D341Med (cell line): ENCODE measurements at regions not wholly inside any gene's neighbourhood (a gene's known extent, or its start where the extent isn't known, plus 50 kb on each side); places are given as distances from the start of the nearest gene placed in this dataset.
"Not testable (repeated sequence)": the region's sequence is repeated elsewhere in the genome, so short reads cannot be mapped to it uniquely, and the experiment has no call there.

Source experiments
- DNase-seq: peaks from one replicate; pipeline ENCODE4 v3.0.0; 2012; ENCODE audit warnings: low spot score

- DNase-seq: no peak
Observed at GRCh38 chr21:33993286-33994231, 78.0 kb upstream of the ATP5PO start.

GRCh38 chr21:33992412-33992811, 76.8 kb upstream of the ATP5PO start:
- DNase-seq: not testable (repeated sequence)

DNA sequence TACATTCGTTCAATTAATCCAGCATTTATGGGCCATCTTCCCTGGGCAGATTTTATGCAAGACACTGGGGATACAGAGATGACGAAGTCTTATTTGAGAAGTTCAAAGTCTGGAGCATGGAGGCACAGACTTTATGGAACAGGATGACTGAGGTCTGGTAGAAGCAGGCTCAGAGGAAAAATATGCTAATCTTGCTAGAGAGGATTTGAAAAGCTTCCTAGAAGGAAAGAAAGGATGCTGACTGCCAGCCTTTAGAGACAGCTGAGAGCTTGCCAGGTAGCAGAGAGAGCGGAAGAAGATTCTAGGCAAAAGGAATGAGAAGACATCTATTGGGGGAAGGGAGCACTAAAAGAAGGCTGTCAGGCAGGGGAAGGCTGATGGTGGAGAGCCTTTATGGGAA, 75.5 kb upstream of the ATP5PO start:
- no peak for DNase-seq

- no peak for DNase-seq
Observed at GRCh38 chr21:33989440-33989839, 73.8 kb upstream of the ATP5PO start.

- DNase-seq: no peak
Observed at GRCh38 chr21:33988237-33989017, 72.8 kb upstream of the ATP5PO start.

DNA sequence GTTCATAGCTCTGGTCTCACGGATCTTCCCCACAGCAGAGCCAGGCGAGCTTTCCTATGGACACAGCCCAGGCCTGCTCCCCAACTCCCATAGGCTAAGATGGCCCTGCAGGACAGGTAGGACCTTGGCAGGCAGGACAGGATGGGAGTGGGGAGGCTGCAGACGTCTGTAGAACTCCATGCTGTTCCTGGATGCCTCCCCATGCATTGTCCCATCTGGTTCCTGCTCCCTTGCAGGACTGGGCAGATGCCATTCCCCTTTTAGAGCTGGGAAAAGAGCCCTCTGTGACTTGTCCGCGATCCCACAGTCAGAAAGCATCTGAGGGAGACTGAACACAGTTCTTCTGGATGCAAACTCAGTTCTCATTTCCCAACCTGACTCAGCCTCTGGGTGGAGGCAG, 71.9 kb upstream of the ATP5PO start:
- no peak for DNase-seq

- no peak for DNase-seq
Observed at GRCh38 chr21:33985117-33986050, 69.8 kb upstream of the ATP5PO start.

GRCh38 chr21:33984021-33984481, 68.4 kb upstream of the ATP5PO start:
- no peak for DNase-seq

GRCh38 chr21:33981391-33982101, 65.9 kb upstream of the ATP5PO start:
- no peak for DNase-seq

DNA sequence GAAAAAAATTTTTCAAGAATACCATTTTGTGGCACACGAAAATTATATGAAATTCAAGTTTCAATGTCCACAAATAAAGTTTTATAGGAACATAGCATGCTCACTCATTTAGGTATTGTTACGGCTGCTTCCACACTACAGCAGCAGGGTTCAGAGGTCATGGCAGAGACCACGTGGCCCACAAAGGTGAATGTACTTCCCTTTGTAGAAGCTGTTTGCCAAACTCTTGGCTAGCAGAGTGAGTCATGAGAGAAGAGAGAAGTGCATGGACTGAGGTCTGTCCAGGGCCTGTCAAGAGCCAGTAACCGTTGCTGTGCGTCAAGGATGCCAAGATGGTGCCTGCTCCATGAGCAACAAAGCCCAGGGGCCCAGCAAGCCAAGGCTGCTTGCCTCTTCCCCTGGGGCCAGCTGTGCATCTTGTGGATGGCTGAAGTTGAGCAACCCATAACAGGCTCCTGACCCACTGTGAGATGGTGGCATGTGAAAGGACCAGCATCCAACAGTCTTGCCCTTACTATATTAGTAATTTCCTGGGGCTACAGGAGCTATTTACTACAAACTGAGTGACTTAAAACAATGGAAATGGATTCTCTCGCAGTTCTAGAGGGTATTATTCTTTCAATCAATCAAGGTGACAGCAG, 64.8 kb upstream of the ATP5PO start:
- DNase-seq: no peak

GRCh38 chr21:33978585-33978984, 63.0 kb upstream of the ATP5PO start:
- DNase-seq: no peak

DNA sequence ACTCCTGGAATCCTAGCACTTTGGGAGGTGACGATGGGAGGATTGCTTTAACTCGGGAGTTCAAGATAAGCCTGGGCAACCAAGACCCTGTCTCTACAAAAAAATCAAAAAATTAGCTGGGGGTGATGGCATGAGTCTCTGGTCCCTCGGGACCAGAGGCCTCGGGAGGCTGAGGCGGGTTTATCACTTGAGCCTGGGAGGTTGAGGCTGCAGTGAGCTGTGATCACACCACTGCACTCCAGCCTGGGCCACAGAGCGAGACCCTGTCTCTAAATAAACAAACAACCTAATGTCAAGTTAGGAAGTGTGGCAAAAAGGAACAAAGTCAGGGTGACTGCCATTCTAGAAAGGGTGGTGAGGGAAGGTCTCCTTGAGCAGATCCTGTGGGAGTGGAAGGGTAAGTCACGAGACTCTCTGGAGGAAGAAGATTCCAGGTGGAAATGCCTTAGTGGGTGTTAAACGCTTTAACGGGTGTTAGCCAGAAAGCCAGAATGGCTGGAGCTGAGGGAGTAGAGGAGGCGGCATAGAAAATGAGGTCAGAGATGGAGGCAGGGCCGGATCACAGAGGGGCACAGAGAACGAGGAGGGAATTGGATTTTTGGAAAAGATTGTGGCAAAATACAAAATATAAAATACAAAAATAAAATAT, 62.2 kb upstream of the ATP5PO start:
- DNase-seq: no peak

GRCh38 chr21:33977017-33977720, 61.6 kb upstream of the ATP5PO start:
- no peak for DNase-seq

DNA sequence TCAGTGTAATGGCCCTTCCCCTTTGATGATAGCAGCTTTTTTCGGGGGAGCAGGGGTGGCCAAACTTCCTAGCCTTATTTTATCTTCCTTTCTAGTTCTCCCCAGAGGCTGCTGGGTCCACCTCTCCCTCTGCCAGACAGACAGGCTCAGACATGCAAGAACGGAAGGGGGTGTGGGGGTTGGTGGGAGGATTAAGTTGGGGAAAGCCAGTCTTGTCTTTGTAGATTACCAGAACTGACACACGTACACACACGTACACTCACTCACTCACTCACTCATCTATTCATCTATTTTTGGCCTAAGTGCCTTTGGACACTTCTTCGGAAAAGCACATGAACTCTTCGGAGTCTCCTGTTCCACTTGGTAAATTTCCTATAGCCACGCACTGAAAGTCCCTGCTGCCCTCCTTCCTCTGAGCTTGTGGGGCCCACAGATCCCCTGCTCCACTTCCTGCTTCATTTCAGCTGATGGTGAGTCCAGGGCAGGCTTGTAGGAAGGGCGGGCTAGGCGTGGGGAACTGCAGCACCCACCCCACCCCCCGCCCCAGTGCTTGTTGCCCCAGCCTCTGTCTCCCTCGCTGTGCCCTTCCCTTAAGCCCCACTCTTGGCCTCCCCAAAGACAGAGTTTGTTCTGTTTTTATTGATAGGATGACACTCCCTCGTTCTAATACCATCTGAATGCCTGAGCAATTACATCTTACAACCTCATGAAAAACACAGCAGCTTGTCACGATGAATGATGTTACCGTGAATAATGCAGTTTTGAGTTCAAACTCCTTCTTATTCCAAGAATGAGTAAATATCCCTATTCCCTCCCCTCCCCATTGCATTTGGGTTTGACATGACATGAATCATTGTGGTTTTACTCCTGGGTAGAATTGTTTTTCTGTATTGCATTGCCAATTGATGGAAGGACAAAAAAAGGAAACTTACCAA, 60.7 kb upstream of the ATP5PO start:
- no peak for DNase-seq

DNA sequence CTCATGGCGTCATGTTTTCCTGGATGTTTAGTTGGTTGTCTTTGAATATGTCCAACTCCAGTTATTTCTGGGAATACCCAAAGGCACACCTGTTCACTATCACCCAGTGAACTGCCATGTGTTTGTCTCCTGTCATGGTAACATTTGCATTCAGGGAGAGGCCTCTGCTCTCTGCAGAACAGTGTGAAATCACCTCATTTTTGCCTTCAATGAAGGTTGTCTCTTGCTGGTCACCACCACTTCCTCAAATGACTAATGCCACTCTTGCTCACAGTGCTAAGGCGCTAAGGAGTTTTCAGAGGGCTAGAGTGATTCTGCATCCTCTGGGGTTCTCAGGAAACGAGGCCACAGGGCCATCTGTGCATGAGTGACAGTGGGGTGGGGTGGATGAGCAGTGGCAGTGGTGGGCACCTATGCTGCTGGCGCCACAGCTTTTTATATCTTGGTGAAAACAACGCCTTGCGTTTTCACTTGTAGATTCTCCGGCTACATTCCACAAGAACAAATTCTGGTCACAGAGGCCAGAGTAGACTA, 60.0 kb upstream of the ATP5PO start:
- DNase-seq: no peak

DNA sequence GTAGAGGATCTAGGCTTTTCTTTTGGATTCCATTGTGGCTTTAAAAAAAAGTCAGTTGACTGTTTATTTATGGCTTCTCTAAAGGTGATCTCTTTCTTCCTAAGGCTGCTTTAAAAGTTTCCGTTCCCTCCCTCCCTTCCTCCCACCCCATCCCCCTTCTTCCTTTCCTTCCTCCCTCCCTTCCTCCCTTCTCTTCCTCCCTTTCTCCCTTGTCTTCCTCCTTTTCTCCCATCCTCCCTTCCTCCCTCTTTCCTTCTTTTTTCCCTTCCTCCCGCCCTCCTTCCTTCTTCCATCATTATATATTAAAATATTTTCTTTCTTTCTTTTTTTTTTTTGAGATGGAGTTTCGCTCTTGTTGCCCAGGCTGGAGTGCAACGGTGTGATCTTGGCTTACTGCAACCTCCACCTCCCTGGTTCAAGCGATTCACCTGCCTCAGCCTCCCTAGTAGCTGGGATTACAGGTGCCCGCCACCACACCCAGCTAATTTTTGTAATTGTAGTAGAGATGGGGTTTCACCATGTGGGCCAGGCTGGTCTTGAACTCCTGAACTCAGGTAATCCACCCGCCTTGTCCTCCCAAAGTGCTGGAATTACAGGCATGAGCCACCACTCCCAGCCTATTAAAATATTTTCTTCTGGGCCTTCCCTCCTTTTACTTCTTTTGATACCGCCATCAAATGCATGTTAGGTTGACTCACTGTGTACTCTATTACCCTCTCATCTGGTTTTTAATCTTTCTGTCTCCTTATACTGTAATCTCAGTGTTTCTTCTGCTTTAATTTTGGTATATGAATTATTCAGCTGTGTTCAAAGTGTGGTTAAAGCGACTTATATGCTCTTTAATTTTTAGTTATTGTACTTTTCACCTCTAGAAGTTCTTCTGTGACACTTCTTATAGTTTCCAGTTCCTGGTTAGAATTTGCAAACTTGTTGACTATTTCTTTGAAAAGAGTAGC, 59.2 kb upstream of the ATP5PO start:
- no peak for DNase-seq

GRCh38 chr21:33973268-33973667, 57.7 kb upstream of the ATP5PO start:
- no peak for DNase-seq
